H4 (cell line): ENCODE measurements at regions not wholly inside any gene's neighbourhood (a gene's known extent, or its start where the extent isn't known, plus 50 kb on each side); places are given as distances from the start of the nearest gene placed in this dataset.

Experiments used
- DNase-seq: peaks from one replicate; pipeline ENCODE4 v3.0.0-alpha.2; 2015; ENCODE audit warnings: low spot score

DNA sequence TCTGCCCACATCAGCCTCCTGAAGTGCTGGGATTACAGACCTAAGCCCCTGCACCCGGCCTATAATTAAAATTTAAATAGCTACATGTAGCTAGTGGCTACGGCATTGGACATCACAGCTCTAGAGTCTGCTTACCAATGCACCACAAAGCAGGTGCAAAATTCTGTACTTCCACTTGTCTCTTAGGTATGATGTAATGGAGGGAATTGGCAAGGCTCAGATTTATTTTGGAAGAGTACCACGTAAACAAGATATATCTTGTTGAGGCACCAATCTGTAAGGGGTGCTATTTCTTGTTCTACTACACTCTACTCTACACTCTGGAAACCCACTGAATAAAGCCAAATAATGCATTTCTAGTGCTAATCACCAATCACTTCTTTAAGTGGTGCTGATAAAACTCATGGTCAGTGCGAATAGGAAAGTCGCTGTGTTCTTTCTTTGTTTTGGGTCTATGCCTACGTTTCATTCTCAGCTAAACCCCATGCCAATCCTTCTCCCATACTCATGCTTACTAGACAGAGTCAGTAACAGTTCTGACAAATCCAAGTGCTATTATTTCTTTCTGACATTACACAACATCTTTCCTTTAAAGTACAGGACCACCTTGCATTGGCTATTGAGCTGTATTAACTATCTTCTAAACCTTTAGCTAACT, 92.3 kb downstream of the GC start:
- no peak for DNase-seq

DNA sequence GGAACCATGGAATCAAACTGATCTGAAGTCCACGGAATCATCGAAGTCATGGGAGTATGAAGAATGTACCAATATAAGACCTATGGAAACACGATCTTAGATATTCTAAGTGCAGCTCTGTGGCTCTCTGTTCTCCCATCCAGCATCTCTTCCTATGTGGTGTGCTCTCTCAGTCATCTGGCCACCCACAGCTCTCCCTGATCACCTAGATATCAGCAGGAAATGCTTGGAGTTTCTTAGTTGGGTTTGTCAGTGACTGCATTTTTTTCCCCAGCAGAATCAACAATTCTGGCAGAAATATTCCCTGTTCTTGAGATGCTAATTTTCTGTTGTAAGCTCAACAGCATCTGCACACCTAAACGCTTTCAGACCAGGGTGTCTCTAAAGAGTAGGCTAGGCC, 94.1 kb downstream of the GC start:
- no peak for DNase-seq

DNA sequence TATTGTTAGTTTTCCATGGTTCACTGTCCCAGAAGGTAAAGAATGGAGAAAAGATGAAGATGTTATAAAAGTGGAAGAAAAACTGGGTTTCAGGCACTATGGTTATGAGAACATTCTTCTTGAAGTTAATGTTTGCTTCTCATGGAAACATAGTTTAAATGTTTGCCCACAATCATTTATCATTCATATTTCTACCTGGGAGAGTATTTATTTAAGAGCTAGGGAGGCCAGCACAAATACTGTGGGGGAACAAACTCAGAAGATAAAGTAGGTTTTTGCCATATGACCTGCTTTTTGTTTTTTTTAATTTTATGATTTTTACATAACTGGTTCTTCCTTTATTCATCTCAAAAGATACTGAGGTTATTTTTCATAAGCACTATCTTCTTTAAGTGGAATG, 96.8 kb downstream of the GC start:
- no peak for DNase-seq

DNA sequence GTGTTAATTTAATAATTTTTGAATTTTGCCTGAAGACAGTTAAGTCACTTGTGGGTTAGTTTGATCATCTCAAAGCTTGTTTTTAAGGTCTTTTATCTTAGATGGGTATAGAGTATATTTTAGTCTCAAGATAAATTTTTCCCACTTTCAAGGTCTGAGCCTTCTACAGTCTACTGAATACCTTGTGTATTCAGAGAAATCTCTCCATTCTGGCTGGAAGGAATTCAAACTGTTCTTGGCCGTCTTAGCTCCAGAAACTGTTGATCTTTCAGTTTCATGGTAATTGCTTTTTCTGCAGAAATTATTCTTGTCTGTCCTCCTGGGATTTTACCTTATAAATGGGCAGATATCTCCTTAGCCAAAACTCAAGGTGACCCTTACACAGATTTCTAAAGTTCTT, 97.9 kb downstream of the GC start:
- DNase-seq, result no peak

DNA sequence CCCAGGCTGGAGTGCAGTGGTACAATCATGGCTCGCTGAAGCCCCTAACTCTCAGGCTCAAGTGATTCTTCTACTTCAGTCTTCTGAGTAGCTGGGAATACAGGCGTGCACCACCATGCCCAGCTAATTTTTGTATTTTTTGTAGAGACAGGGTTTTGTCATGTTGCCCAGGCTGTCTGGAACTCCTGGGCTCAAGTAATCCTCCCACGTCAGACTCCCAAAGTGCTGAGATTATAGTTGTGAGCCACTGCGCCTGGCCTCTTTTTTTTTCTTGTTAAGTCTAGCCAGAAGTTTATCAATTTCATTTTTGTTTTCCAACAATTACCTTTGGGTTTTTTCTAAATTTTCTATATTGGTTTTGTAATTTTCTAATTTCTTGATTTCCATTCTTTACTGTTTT, 100.6 kb downstream of the GC start:
- DNase-seq, result no peak

DNA sequence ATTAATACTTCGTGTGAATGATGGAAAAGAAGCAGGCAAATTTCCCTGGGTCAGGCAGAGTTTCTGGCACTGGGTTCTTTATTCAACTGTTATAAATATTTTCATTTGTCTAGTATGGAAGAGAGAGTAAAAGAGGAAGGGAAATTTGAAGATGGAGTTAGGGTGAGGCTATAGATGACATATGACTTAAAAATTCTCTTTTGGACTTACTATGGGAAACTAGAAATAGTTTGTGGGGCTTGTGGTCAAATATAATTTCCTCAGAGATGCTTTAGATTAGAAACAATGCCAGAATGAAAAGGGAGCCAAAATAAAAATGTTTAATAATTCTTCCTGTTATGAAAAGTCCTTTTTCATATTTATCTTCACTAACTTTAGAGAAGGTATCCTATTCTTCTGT, 103.2 kb downstream of the GC start:
- DNase-seq, result no peak

DNA sequence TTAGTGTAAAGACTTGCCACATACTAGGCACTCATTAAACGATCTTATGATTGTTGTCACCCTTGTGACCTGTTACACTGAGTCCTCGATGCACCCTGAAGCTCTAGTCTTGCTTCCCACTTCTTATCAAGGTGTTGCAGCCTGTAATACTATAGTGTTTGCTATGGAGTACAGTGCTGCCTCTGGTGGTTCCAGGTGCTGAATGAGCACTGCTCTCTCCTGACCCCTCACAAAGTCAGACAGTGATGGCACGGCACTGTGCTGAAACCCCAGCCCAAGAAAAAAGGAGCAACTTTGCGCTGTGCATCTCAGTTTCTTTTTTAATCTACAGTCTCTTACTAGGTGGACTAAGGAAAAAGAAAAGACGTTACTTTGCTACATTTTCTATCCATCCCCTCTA, 106.3 kb downstream of the GC start:
- no peak for DNase-seq

DNA sequence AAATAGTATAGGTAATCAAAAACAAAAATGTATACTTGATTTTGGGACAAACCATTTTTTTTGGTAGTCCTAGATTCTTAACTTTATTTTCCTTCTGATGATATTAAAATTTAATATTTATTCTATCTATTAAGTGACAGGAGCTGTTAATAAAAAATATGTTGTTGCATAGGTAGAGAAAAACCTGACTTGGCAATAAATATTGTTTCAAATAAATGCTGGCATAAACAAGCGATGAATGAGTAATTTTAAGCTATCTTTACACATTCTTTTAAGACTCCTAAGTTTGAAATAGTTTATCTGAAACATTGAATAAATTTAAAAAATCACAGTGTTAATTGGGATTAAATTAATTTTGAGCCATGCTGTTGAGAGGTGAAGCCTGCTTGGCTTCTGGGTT, 114.6 kb downstream of the GC start:
- no peak for DNase-seq

DNA sequence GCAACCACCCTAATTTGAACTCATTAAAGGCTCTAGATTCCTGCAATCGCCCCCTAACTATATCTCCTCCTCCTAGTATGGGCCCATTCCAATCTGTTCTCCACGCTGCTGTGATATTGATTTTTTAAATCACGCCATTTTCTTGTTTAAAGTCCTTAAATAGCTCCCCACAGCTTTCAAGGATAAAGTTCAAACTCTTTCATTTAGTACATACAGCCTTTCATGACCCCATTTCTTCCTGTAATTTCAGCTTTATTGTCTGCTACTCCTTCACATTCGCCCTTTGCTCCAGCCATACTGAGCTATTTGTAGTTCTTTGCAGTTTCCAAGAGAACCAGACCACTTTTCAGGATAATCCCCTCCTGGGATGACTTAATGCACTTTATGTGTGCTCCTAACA, 118.5 kb downstream of the GC start:
- DNase-seq, result no peak

DNA sequence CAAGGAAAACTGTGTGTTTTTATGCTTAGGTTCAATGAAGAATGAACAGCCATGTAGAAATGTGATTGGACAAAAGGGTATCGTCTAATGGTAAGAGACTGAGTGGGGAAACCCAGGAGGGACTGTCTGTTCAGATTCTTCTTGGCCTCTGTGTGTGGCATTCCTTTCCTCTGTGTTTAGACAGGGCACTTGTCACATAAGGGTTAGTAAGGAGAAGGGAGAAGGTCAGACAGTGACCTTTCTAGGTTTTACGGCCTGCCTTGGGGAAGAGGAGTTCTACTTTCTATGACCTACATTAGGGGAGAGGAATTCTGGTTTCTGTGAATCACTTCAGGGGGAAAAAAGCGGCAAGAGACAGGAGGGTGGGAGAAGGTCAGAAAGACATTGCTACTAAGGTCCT, 119.5 kb downstream of the GC start:
- no peak for DNase-seq

DNA sequence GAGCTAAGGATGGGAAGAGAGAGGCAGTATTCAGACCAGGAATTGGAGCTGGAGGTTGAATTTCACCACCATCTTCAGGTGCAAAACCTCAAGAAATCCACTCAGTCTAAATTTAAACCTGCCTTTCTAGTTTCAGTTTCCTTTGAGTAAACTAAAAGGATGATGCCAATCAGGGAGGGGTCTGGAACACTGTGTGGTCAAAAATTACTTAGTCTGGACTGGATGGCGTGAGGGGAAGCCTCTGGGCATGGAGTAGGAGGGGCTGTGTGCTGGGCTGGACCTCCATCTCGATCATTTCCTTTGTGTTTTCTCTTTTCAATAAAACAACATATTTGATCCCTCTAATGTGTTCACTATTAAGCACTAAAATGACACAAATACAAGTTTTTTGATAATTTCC, 120.1 kb downstream of the GC start:
- peak; percentile 17 for DNase-seq

DNA sequence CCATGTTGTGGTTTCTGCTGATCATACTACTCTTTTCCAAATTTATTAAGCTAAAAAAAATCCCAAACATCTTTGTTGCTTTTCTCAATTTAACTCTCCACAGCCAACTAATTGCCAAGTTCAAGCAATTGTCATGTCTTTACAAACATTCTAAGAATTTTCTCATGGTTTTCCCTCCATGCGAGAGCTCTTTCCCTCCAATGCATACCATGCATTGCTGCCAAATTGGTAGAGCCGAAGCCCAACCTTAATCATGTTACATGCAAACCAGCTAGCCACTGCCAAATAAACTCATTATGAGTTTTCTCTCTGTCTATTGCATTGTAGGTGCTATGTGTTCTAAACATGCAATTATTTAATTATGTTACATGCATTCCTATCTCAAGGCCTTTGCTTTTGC, 123.9 kb downstream of the GC start:
- no peak for DNase-seq

DNA sequence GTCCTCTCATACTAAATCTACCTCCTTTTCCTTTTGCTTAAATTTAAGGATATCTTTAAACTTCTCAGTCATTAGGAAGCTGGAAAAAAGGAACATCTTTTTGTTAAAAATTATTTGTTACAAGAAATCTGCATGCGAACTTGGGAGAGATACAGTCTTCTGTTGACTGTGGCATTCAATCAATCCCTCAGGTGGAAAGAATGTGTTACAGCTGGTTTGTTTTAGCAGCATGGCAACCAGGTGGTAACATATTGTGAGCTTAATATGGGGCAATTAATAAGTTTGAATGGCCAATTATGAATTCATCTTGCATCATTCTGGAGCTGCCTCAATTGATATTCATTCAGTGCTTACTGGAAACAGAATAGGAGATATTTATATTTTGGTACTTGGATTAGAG, 135.0 kb downstream of the GC start:
- DNase-seq, result no peak

DNA sequence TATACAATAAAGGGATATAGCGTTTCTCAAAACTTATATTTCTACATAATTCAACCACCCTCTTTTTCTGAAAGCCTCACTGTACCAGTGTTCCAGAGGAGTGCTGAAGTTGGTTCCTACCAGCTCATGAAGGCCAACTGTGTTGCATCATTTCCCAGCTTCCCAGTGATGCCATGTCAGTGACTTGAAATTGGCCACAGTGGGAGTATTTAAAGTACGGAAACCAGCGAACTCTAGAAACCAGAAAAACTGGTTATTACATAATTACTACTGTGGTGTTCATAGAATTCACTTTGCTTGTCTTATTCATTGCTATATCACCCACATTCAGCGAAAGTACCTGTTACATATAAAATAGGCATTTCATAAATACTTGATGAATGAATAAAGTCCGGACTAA, 135.4 kb downstream of the GC start:
- DNase-seq, result no peak

DNA sequence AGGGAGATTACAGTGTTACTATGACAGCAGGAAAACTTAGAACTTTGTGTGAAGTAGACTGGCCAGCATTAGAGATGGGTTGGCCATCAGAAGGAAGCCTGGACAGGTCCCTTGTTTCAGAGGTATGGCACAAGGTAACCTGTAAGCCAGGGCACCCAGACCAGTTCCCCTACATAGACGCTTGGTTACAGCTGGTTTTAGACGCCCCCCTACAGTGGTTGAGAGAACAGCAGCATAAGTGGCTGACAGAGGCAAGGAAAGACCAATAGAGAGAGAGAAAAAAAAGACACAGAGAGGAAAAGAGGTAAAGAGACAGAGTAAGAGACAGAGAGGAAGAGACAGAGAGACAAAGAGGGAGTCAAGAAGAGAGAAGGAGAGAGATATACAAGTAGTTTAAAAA, 144.5 kb downstream of the GC start:
- DNase-seq, result no peak

DNA sequence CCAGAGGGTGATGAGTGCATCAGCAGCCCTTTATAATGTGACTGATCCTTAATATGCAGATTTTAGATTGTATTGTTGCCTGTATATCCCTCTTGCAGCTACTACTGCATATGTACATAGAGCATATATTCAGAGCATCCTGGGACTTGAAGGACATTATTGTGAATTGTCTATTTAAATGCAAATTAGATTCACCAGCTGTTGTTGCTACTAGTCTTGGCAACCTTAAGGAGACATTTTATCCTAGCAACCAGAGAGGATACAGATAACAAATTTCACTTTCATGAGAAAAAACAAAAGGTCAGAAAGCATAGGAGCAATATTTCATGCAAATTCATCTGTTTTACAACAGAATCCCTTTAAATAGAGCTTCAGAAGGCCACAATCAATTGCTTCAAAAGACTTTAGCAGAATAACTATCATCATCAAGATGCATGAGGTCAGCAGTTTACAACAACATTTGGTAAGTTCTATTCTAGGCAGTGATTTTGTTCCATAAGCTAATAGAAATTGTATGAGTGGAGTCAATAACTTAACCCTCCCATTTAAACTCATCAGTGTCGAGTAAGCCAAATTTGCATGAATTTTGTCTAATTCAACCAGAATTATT, 148.6 kb downstream of the GC start:
- no peak for DNase-seq

DNA sequence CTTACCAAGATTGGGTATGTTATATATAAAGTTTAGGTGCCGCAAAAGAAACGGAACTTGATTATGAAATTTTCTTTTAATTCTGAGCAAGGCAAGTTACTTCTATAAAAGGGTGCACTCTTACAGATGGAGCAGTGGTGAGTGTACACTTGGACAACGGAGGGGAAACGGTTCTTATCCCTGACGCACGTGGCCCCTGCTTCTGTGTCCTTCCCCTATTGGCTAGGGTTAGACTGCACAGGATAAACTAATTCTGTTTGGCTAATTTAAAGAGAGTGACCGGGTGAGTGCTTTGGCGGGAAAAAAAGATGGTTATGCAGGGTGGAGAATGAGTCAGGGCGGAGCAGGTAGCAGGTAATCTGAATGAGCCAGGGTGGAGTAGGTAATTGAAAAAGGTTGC, 149.5 kb downstream of the GC start:
- DNase-seq, result no peak

DNA sequence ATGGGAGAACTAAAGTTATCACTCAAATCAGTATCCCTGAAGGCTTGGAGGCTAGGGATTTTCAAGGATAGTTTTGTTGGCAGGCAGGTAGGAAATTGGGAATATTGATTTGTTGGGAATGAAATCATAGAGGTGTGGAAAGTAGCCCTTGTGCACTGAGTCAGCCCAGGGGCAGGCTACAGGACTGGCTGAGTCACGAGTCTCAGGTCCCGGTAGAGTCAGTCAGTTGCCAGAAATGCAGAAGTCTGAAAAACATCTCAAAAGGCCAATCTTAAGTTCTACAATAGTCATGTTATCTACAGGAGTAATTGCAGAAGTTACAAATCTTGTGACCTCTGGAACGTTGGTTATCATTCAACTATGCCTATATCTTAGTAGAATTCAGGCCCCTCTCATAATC, 153.1 kb downstream of the GC start:
- no peak for DNase-seq

DNA sequence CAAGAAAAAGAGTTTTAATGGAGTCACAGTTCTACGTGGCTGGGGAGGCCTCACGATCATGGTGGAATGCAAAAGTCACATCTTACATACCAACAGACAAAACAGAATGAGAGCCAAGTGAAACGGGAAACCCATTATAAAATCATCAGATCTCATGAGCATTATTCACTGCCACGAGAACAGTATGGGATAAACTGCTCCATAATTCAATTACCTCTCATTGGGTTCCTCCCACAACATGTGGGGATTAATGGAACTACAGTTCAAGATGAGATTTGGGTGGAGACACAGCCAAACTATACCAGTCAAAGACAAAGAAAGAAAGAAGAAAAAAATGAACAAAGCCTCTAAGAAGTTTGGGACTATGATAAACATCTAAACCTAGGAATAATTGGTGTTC, 158.9 kb downstream of the GC start:
- no peak for DNase-seq
